ENCODE measurements at regions not wholly inside any gene's neighbourhood (a gene's known extent, or its start where the extent isn't known, plus 50 kb on each side); places are given as distances from the start of the nearest gene placed in this dataset.

DNA sequence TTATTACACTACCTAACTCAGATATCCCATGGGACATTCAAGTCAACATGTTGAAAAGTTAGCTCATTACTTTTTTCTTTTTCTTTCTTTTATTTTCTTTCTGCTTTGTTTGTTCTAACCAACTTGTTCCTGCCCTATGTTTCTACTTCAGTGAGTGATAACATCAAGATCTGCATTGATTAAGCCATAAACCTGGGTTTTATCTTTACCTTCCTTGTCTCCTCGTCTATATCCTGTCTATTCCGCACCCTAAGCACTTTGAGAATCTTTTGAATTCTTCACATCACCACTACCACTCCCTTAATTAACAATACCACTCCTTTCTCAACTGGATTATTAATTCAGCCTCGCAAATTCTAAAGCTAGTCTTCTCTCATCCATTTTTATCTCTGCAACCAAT is 81.9 kb upstream of the AVPR1A start:
- no peak for DNase-seq (ENCODE audit: insufficient read length, low spot score)
- TF ChIP-seq TAF1 (IDR thresholded peaks at IDR 0.05; ENCODE audit: low read depth, low read length) (no peak), SPI1 (IDR thresholded peaks at IDR 0.05; ENCODE audit: low read depth, low read length) (no peak), POLR2A (IDR thresholded peaks at IDR 0.05; ENCODE audit: low read depth, low read length) (no peak), POLR2AphosphoS5 (IDR thresholded peaks at IDR 0.05; ENCODE audit: low read depth, low read length) (no peak), PAX5 (IDR thresholded peaks at IDR 0.05; ENCODE audit: insufficient read depth, low read length, severe bottlenecking) (no peak), POU2F2 (IDR thresholded peaks at IDR 0.05; ENCODE audit: low read depth, low read length) (no peak)
- FAIRE-seq = no peak

DNA sequence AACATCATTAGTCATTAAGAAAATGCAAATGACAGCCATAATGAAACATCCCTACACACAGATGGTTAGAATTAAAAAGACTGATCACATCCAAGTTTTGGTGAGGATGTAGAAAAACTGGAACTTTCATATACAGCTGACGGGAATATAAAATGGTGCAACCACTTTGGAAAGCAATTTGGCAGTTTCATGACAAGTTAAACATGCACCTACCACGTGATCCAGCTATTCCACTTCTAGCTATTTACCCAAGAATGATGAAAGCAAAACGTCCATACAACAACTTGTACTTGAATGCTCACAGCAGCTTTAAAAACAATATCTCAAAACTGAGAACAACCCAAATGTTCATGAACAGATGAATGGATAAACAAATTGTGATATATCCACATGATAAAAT is 77.9 kb upstream of the AVPR1A start:
- FAIRE-seq = no peak
- DNase-seq (ENCODE audit: insufficient read length, low spot score) = no peak
- no peak for TF ChIP-seq POLR2A (IDR thresholded peaks at IDR 0.05; ENCODE audit: low read depth, low read length)
- TF ChIP-seq SPI1 (IDR thresholded peaks at IDR 0.05; ENCODE audit: low read depth, low read length) = no peak
- no peak for TF ChIP-seq POU2F2 (IDR thresholded peaks at IDR 0.05; ENCODE audit: low read depth, low read length)

DNA sequence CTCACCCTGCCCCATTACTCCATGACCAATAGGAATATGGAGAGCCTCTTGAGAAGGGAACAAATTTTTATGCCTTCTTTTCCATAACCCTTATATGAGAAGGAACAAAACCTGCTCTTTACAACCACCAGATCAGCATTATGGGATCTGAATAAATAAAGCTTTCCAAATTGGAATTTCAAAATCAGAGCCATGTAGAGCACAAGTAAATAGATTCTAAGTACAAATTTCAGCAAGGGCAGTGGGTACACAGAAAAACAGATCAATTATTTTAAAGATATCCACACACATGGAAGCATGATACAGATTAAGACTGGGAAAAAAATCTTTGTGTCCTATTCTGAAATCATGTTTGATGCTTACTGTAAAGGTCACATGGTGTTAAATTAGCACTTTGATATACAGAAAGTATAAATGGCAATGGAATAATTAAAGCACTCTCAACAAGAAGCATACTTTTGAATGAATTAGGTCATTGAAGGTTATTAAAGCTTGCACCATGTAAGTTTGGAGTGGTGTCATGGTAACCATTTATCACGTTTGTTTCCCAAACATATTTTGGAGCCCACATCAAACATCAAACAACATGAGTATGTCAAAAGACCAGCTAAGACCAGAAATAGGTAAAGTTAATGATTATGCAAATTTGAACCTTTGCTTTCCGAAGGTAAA is 75.9 kb upstream of the AVPR1A start:
- FAIRE-seq (no peak), DNase-seq (ENCODE audit: insufficient read length, low spot score) (no peak)
- TF ChIP-seq POU2F2 (IDR thresholded peaks at IDR 0.05; ENCODE audit: low read depth, low read length) = no peak
- no peak for TF ChIP-seq POLR2AphosphoS5 (IDR thresholded peaks at IDR 0.05; ENCODE audit: low read depth, low read length)
- no peak for TF ChIP-seq TAF1 (IDR thresholded peaks at IDR 0.05; ENCODE audit: low read depth, low read length)
- no peak for TF ChIP-seq POLR2A (IDR thresholded peaks at IDR 0.05; ENCODE audit: low read depth, low read length)
- no peak for TF ChIP-seq PAX5 (IDR thresholded peaks at IDR 0.05; ENCODE audit: insufficient read depth, low read length, severe bottlenecking)
- TF ChIP-seq SPI1 (IDR thresholded peaks at IDR 0.05; ENCODE audit: low read depth, low read length) = no peak

DNA sequence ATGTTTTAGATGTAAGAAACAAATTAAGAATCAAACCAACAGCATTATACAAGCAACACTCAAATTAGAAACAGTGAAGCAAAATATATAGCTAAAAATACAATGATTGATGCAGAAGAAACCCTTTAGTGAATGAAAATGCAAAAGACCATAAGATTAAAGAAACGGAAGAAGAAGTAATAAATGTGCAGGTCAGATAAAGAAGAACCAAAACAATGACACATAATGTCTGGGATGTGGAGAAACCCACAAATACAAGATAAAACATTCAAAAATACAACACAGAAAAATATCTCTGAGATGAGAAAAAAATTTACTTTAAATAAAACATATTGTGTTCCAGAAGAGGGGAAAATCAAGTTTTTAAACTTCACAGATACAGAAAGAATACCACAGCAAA is 73.4 kb upstream of the AVPR1A start:
- FAIRE-seq (no peak), DNase-seq (ENCODE audit: insufficient read length, low spot score) (no peak)
- no peak for TF ChIP-seq POU2F2 (IDR thresholded peaks at IDR 0.05; ENCODE audit: low read depth, low read length)
- no peak for TF ChIP-seq POLR2AphosphoS5 (IDR thresholded peaks at IDR 0.05; ENCODE audit: low read depth, low read length)
- no peak for TF ChIP-seq SPI1 (IDR thresholded peaks at IDR 0.05; ENCODE audit: low read depth, low read length)
- TF ChIP-seq POLR2A (IDR thresholded peaks at IDR 0.05; ENCODE audit: low read depth, low read length) = no peak
- no peak for TF ChIP-seq PAX5 (IDR thresholded peaks at IDR 0.05; ENCODE audit: insufficient read depth, low read length, severe bottlenecking)

DNA sequence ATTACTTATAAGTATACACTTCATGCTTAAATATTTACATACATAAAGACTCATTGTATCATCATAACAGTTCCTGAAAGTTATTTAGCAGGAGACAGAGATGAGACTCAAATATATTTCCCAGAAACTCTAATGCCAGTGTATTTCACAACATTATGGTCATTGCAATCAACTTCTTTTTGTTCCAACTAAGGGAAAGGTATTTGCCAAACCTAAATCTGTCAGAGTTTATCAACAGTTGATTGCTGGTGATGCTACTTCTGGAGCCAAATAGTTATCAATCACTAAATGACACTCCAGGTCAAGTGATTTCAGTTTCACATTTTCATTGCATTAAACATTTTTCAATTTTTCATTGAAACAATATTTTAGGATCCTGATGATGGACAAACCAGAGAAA is 72.1 kb upstream of the AVPR1A start:
- TF ChIP-seq POU2F2 (IDR thresholded peaks at IDR 0.05; ENCODE audit: low read depth, low read length) (no peak), POLR2AphosphoS5 (IDR thresholded peaks at IDR 0.05; ENCODE audit: low read depth, low read length) (no peak), PAX5 (IDR thresholded peaks at IDR 0.05; ENCODE audit: insufficient read depth, low read length, severe bottlenecking) (no peak), SPI1 (IDR thresholded peaks at IDR 0.05; ENCODE audit: low read depth, low read length) (no peak), TAF1 (IDR thresholded peaks at IDR 0.05; ENCODE audit: low read depth, low read length) (no peak), POLR2A (IDR thresholded peaks at IDR 0.05; ENCODE audit: low read depth, low read length) (no peak)
- FAIRE-seq (no peak), DNase-seq (ENCODE audit: insufficient read length, low spot score) (no peak)

DNA sequence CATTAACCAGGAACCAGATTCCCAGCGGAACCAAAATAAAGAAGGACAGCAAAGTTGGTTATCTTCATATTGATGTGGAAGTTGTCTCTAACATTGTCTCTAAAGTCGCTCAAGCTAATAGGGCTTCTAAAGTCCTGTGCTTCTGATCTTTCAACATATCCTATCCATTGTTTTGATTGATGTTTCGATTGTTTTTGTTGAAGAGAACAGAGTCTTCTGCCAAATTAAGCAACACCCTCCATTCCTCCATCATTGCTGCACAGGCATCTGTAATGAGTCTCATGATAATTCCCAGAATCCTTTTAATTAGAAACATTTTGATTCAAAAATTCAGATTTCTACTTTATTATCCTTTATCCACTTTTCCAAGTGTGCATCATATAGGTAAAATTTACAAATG is 71.6 kb upstream of the AVPR1A start:
- no peak for DNase-seq (ENCODE audit: insufficient read length, low spot score)
- FAIRE-seq = no peak
- TF ChIP-seq SPI1 (IDR thresholded peaks at IDR 0.05; ENCODE audit: low read depth, low read length) = no peak
- TF ChIP-seq POLR2A (IDR thresholded peaks at IDR 0.05; ENCODE audit: low read depth, low read length) = no peak
- no peak for TF ChIP-seq TAF1 (IDR thresholded peaks at IDR 0.05; ENCODE audit: low read depth, low read length)
- no peak for TF ChIP-seq POU2F2 (IDR thresholded peaks at IDR 0.05; ENCODE audit: low read depth, low read length)
- TF ChIP-seq POLR2AphosphoS5 (IDR thresholded peaks at IDR 0.05; ENCODE audit: low read depth, low read length) = no peak
- no peak for TF ChIP-seq PAX5 (IDR thresholded peaks at IDR 0.05; ENCODE audit: insufficient read depth, low read length, severe bottlenecking)

DNA sequence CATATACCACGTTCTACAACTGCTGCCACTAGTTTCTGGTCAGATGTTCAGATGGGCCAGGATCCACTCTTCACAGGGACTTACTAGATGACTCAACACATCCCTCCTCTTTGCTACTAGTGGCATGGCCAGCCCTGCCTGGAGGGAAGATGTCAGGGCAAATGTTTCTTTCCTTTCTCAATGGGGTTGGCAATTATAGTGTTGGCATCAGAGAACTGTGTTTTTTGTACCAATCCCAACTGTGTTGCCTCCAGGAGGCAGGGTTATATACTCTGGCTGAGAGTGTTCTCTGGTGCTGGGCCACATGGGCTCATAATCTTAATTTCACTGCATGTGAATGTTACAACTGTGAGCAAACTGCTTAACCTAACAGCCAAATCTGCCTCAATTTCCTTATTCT is 69.9 kb upstream of the AVPR1A start:
- TF ChIP-seq PAX5 (IDR thresholded peaks at IDR 0.05; ENCODE audit: insufficient read depth, low read length, severe bottlenecking) = no peak
- no peak for TF ChIP-seq POLR2AphosphoS5 (IDR thresholded peaks at IDR 0.05; ENCODE audit: low read depth, low read length)
- no peak for TF ChIP-seq SPI1 (IDR thresholded peaks at IDR 0.05; ENCODE audit: low read depth, low read length)
- TF ChIP-seq POU2F2 (IDR thresholded peaks at IDR 0.05; ENCODE audit: low read depth, low read length) = no peak
- TF ChIP-seq TAF1 (IDR thresholded peaks at IDR 0.05; ENCODE audit: low read depth, low read length) = no peak
- TF ChIP-seq POLR2A (IDR thresholded peaks at IDR 0.05; ENCODE audit: low read depth, low read length) = no peak
- FAIRE-seq (no peak), DNase-seq (ENCODE audit: insufficient read length, low spot score) (no peak)

DNA sequence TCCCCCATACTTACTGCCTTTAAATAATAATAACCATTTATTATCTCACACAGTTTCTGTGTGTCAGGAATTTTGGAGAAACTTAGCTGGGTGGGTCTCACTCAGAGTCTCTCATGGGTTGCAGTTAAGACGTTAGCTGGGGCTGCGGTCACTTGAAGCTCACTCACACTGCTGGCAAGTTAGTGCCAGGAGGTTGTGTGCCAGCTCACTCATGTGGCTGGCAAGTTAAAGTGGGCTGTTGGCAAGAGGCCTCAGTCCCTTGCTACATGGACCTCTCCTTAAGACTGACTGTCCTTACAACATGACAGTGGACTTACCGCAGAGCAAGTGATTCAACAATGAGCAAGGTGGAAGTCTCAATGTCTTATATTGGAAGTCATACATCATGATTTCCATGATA is 61.3 kb upstream of the AVPR1A start:
- no peak for FAIRE-seq
- DNase-seq (ENCODE audit: insufficient read length, low spot score) = no peak
- TF ChIP-seq PAX5 (IDR thresholded peaks at IDR 0.05; ENCODE audit: insufficient read depth, low read length, severe bottlenecking) (no peak), SPI1 (IDR thresholded peaks at IDR 0.05; ENCODE audit: low read depth, low read length) (no peak), TAF1 (IDR thresholded peaks at IDR 0.05; ENCODE audit: low read depth, low read length) (no peak), POLR2AphosphoS5 (IDR thresholded peaks at IDR 0.05; ENCODE audit: low read depth, low read length) (no peak)

DNA sequence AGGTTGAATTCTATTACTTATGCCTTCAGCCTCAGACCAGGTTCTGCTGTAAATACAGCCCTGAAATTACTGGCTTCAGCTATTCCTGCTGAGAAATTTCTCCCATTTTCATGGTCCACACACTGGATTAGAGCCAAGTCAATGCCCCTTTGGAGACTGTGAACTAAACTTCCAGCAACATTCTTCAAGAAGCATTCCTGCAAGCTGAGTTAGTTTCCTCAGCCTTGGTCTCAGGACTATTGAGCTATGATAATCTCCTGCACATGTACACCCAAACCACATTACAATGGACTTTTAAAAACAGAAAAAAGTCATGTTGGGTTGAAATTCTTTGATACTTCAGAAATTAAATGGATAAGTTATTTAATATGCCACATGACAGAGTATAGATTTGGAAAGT is 58.0 kb upstream of the AVPR1A start:
- no peak for TF ChIP-seq POLR2A (IDR thresholded peaks at IDR 0.05; ENCODE audit: low read depth, low read length)
- TF ChIP-seq SPI1 (IDR thresholded peaks at IDR 0.05; ENCODE audit: low read depth, low read length) = no peak
- TF ChIP-seq PAX5 (IDR thresholded peaks at IDR 0.05; ENCODE audit: insufficient read depth, low read length, severe bottlenecking) = no peak
- no peak for TF ChIP-seq POU2F2 (IDR thresholded peaks at IDR 0.05; ENCODE audit: low read depth, low read length)
- TF ChIP-seq TAF1 (IDR thresholded peaks at IDR 0.05; ENCODE audit: low read depth, low read length) = no peak
- no peak for DNase-seq (ENCODE audit: insufficient read length, low spot score)
- FAIRE-seq = no peak

DNA sequence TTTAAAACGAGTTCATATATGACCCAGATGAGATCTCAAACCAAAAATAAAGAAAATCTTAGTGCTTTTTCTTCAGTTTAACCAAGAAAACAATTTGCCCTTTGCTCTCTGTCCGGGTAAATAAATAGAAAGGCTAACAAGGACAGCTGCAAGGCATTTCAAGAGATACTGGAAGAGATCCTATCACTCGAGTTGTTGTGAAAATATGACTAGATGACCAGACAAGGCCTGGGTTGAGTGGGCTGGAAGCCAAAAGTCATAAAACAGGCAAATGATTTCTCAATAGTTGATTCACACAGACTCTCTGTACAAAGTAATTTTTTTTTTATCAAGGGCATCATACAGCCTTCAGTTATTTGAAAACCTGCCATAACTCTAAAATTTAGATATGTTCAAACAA is 55.9 kb upstream of the AVPR1A start:
- FAIRE-seq = no peak
- no peak for TF ChIP-seq SPI1 (IDR thresholded peaks at IDR 0.05; ENCODE audit: low read depth, low read length)
- TF ChIP-seq POLR2AphosphoS5 (IDR thresholded peaks at IDR 0.05; ENCODE audit: low read depth, low read length) = no peak
- TF ChIP-seq POLR2A (IDR thresholded peaks at IDR 0.05; ENCODE audit: low read depth, low read length) = no peak
- TF ChIP-seq PAX5 (IDR thresholded peaks at IDR 0.05; ENCODE audit: insufficient read depth, low read length, severe bottlenecking) = no peak
- no peak for DNase-seq (ENCODE audit: insufficient read length, low spot score)

All from GM12891 (cell line).